ENCODE measurements at regions not wholly inside any gene's neighbourhood (a gene's known extent, or its start where the extent isn't known, plus 50 kb on each side); places are given as distances from the start of the nearest gene placed in this dataset.

- FAIRE-seq (no peak), DNase-seq (ENCODE audit: insufficient read length, low spot score) (no peak)
- TF ChIP-seq POLR2A (IDR thresholded peaks at IDR 0.05; ENCODE audit: low read depth, low read length) = no peak
Measured at GRCh38 chr11:69985641-69986439, 92.3 kb upstream of the ANO1 start.

DNA sequence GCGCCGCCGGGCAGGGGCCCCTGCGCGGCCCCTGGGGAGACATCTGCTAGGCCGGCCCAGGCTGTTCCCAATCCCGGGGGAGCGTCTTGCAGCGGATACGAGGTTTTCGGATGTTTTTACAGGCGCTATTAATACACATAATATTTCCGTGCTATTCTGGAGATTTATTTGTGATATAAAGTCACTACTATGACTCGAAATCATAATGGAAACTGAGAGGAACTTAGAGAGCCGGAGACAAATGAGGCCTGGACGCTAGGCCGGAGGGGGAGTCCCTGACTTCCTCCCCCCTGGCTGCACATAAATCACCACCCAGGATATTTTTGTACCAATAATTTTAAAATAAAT lies 91.7 kb upstream of the ANO1 start:
- TF ChIP-seq POLR2A (IDR thresholded peaks at IDR 0.05; ENCODE audit: low read depth, low read length) = no peak
- no peak for FAIRE-seq
- DNase-seq (ENCODE audit: insufficient read length, low spot score) = no peak

DNA sequence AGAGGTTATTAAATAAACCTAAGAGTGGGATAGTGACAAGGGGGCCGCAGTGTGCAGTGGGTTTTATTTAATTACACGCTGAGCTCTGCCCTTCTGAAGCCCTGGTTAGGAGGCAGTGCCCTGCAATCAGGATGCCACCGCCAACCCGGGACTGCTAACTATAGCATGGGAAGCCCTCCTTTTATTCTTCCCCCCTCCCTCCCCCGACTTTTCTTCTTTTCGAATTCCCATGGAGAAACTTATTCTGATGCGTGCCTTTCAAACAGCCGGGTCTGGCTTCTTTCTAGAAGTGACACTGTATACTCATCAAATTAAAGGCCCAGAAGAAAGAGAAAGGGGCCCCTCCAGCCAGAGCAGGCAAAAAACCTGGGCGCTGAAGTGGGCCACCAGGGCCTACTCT lies 91.3 kb upstream of the ANO1 start:
- FAIRE-seq (no peak), DNase-seq (ENCODE audit: insufficient read length, low spot score) (no peak)
- TF ChIP-seq POLR2A (IDR thresholded peaks at IDR 0.05; ENCODE audit: low read depth, low read length) = no peak

- DNase-seq (ENCODE audit: insufficient read length, low spot score) (no peak), FAIRE-seq (no peak)
- TF ChIP-seq POLR2A (IDR thresholded peaks at IDR 0.05; ENCODE audit: low read depth, low read length) = no peak
Measured at GRCh38 chr11:69992026-69992425, 86.1 kb upstream of the ANO1 start.

DNA sequence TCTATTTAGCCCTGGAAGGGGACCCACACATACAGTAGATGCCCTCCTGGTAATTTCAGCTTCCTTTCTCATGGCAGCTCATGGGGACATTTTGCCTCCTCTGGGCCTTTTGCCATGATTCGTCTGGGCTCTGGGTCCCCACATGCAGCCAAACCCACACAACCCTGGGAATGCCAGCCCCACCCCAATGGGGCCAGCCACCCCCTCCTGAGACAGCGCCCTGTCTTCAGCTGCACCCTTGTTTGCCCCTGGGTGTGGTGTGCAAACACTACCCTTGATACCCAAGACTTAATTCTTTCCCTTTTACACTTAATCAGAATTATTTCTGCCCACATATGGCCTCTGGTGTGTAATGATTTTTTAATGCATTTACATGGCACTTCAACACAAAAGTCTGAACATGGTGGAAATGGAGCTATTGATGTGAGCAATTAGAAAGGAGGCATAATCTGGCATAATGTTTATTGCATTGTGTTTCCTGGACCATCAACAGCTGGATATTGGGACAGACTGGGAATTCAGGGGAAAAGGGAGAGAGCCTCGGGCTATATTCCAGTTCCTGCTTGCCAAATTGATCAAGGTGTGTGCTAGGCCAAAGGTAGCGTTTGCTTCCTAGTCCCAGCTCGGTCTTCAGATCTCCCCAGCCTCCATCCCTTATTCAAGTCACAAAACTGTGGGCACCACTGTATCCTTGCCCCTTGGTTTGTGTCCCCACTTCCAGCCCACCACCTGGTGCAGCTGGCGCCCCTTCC lies 85.0 kb upstream of the ANO1 start:
- FAIRE-seq = no peak
- DNase-seq (ENCODE audit: insufficient read length, low spot score) = no peak
- no peak for TF ChIP-seq POLR2A (IDR thresholded peaks at IDR 0.05; ENCODE audit: low read depth, low read length)

- no peak for FAIRE-seq
- no peak for TF ChIP-seq POLR2A (IDR thresholded peaks at IDR 0.05; ENCODE audit: low read depth, low read length)
Measured at GRCh38 chr11:69994810-69995209, 83.3 kb upstream of the ANO1 start.

DNA sequence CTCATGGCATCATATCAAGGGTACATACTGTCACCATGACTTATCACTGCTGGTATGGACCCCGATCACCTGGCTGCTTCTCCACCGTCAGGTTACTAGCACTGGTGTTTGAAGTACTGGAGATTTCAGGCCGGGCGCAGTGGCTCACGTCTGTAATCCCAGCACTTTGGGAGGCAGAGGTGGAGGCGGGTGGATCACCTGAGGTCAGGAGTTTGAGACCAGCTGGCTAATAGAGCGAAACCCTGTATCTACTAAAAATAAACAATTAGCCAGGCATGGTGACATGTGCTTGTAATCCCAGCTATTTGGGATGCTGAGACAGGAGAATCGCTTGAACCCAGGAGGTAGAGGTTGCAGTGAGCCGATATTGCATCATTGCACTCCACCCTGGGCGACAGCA lies 82.4 kb upstream of the ANO1 start:
- DNase-seq (ENCODE audit: insufficient read length, low spot score) = no peak
- no peak for TF ChIP-seq POLR2A (IDR thresholded peaks at IDR 0.05; ENCODE audit: low read depth, low read length)
- FAIRE-seq = no peak

More at GRCh38 chr11:69994810-69995209, 83.3 kb upstream of the ANO1 start:
- DNase-seq (ENCODE audit: insufficient read length, low spot score) = no peak

GRCh38 chr11:69996451-69996850 lies 81.7 kb upstream of the ANO1 start:
- DNase-seq (ENCODE audit: insufficient read length, low spot score) (no peak), FAIRE-seq (no peak)
- no peak for TF ChIP-seq POLR2A (IDR thresholded peaks at IDR 0.05; ENCODE audit: low read depth, low read length)

GRCh38 chr11:69997352-69997751 lies 80.8 kb upstream of the ANO1 start:
- FAIRE-seq = no peak
- no peak for TF ChIP-seq POLR2A (IDR thresholded peaks at IDR 0.05; ENCODE audit: low read depth, low read length)
- DNase-seq (ENCODE audit: insufficient read length, low spot score) = no peak

DNA sequence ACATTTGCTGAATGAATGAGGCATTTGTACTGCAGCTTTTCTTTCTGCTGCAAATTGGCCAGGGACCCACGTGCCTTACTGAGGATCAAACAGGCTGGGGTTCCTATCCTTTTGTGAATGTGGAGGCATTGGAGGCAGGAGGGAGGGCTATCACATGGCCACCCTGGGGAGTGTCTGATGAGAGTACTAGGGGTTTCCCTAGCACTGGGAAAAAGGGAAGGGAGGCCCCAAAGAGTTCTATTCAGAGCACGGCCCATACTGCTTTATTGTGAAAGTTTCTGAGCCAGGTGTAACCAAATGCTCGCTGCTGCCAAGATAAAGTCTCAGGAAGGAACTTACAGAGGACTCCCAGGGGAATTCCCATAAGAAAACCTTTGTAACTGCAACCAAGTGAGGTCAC lies 78.4 kb upstream of the ANO1 start:
- FAIRE-seq (no peak), DNase-seq (ENCODE audit: insufficient read length, low spot score) (no peak)
- TF ChIP-seq POLR2A (IDR thresholded peaks at IDR 0.05; ENCODE audit: low read depth, low read length) = no peak

- DNase-seq (ENCODE audit: insufficient read length, low spot score) = no peak
- TF ChIP-seq POLR2A (IDR thresholded peaks at IDR 0.05; ENCODE audit: low read depth, low read length) = no peak
- FAIRE-seq = no peak
Measured at GRCh38 chr11:70000228-70000627, 77.9 kb upstream of the ANO1 start.

- DNase-seq (ENCODE audit: insufficient read length, low spot score) (no peak), FAIRE-seq (no peak)
- TF ChIP-seq POLR2A (IDR thresholded peaks at IDR 0.05; ENCODE audit: low read depth, low read length) = no peak
Measured at GRCh38 chr11:70001246-70001645, 76.9 kb upstream of the ANO1 start.

- no peak for TF ChIP-seq POLR2A (IDR thresholded peaks at IDR 0.05; ENCODE audit: low read depth, low read length)
- DNase-seq (ENCODE audit: insufficient read length, low spot score) = no peak
- FAIRE-seq = no peak
Measured at GRCh38 chr11:70002433-70002832, 75.7 kb upstream of the ANO1 start.

DNA sequence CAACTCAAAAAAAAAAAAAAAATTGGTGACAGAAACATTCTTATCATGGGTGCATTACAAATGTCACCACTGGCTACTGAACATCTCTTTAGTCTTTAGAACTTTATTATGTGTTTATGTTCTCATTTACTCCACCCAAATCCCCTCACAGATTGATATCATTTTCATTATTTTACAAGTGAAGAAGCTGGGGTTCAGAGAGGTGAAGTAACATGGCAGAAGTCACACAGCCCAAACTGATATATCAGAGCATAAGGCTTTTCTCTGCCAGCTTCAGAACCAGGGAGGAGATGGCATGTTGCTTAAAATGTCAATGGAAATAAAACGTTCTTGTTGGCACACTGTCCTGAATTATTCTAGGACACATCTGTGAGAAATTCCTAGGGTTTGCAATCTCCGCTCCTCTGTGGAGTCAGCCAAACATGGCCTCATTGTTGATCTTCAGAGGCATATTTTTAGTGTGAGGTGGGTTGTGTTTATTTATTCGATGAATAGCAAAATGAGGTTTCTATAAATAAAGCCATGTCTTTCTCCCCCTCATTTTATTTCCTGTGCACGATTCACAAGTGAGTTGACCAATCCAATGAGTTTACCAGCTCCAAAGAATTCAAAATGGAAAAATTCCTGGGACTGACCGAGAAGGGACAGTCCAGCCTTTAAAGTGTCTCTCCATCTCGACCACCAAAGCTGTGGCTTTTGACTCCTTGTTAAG lies 72.9 kb upstream of the ANO1 start:
- TF ChIP-seq POLR2A (IDR thresholded peaks at IDR 0.05; ENCODE audit: low read depth, low read length) = no peak
- DNase-seq (ENCODE audit: insufficient read length, low spot score) (no peak), FAIRE-seq (no peak)
